HFFc6 (cell line): ENCODE measurements at regions not wholly inside any gene's neighbourhood (a gene's known extent, or its start where the extent isn't known, plus 50 kb on each side); places are given as distances from the start of the nearest gene placed in this dataset.

ENCODE experiments used
- DNase-seq: peaks from one replicate; pipeline ENCODE4 v3.0.0-alpha.2; 2018
- H3K27ac Mint-ChIP-seq: 2 replicates; pipeline ENCODE4 v1.8.0; 2020; ENCODE audit warnings: mild to moderate bottlenecking, mixed read lengths
- H3K27me3 Mint-ChIP-seq: 2 replicates; pipeline ENCODE4 v1.8.0; 2021; ENCODE audit warnings: mild to moderate bottlenecking, moderate library complexity, mixed read lengths; ENCODE audit not compliant: insufficient read depth
- H3K36me3 Mint-ChIP-seq: 2 replicates; pipeline ENCODE4 v1.8.0; 2021; ENCODE audit warnings: low read depth, mixed read lengths
- H3K4me1 Mint-ChIP-seq: 2 replicates; pipeline ENCODE4 v1.8.0; 2020; ENCODE audit warnings: low read depth, mixed read lengths
- H3K4me3 Mint-ChIP-seq: 2 replicates; pipeline ENCODE4 v1.8.0; 2020; ENCODE audit warnings: mild to moderate bottlenecking, moderate library complexity, mixed read lengths
- H3K9me3 Mint-ChIP-seq: 2 replicates; pipeline ENCODE4 v1.8.0; 2020; ENCODE audit warnings: mild to moderate bottlenecking, mixed read lengths
- CTCF ChIP-seq: fragments of 200-600 bp; sonication (generic); IDR thresholded peaks from 2 replicates; pipeline ENCODE4 v1.5.0; 2021; ENCODE audit warnings: antibody characterized with exemption, mild to moderate bottlenecking

- no peaks in the 10 kb centered on the region for H3K36me3 Mint-ChIP-seq
- H3K4me1 Mint-ChIP-seq: no peaks in the 10 kb centered on the region
- no peaks in the 10 kb centered on the region for H3K27me3 Mint-ChIP-seq
- H3K4me3 Mint-ChIP-seq: no peak overlapping the region
- TF ChIP-seq CTCF: no peak
- H3K9me3 Mint-ChIP-seq: peaks cover 12% of the 10 kb centered on the region
- H3K27ac Mint-ChIP-seq: no peak overlapping the region
- DNase-seq: no peak
Measured at GRCh38 chr3:103660810-103661209, 1226.0 kb downstream of the ZPLD1 start.

GRCh38 chr3:103662591-103662990 is 1227.8 kb downstream of the ZPLD1 start:
- H3K4me3 Mint-ChIP-seq: no peak overlapping the region
- H3K9me3 Mint-ChIP-seq: peaks cover 12% of the 10 kb centered on the region
- TF ChIP-seq CTCF: no peak
- H3K36me3 Mint-ChIP-seq: no peaks in the 10 kb centered on the region
- H3K27ac Mint-ChIP-seq: no peak overlapping the region
- H3K27me3 Mint-ChIP-seq: no peaks in the 10 kb centered on the region
- no peaks in the 10 kb centered on the region for H3K4me1 Mint-ChIP-seq
- DNase-seq: no peak

GRCh38 chr3:103672346-103672745 is 1237.5 kb downstream of the ZPLD1 start:
- no peak overlapping the region for H3K4me3 Mint-ChIP-seq
- H3K27me3 Mint-ChIP-seq: no peaks in the 10 kb centered on the region
- no peak overlapping the region for H3K27ac Mint-ChIP-seq
- DNase-seq: no peak
- H3K4me1 Mint-ChIP-seq: no peaks in the 10 kb centered on the region
- TF ChIP-seq CTCF: no peak
- peaks cover 13% of the 10 kb centered on the region; the same call in 1 of the 2 replicates for H3K9me3 Mint-ChIP-seq
- H3K36me3 Mint-ChIP-seq: no peaks in the 10 kb centered on the region

GRCh38 chr3:103684904-103685303 is 1250.1 kb downstream of the ZPLD1 start:
- Mint-ChIP-seq H3K36me3 (no peaks in the 10 kb centered on the region), H3K27ac (no peak overlapping the region), H3K27me3 (no peaks in the 10 kb centered on the region; the same call in 1 of the 2 replicates), H3K4me1 (no peaks in the 10 kb centered on the region), H3K4me3 (no peak overlapping the region), H3K9me3 (peaks cover 26% of the 10 kb centered on the region)
- no peak for DNase-seq
- TF ChIP-seq CTCF: no peak

GRCh38 chr3:103685939-103686338 is 1251.1 kb downstream of the ZPLD1 start:
- Mint-ChIP-seq H3K27ac (no peak overlapping the region), H3K4me3 (no peak overlapping the region), H3K4me1 (no peaks in the 10 kb centered on the region), H3K36me3 (no peaks in the 10 kb centered on the region), H3K27me3 (no peaks in the 10 kb centered on the region; the same call in 1 of the 2 replicates), H3K9me3 (peaks cover 32% of the 10 kb centered on the region)
- no peak for TF ChIP-seq CTCF
- no peak for DNase-seq

GRCh38 chr3:103690536-103690935 is 1255.7 kb downstream of the ZPLD1 start:
- Mint-ChIP-seq H3K27ac (no peak overlapping the region), H3K4me1 (no peaks in the 10 kb centered on the region), H3K9me3 (peaks cover 38% of the 10 kb centered on the region), H3K27me3 (no peaks in the 10 kb centered on the region; the same call in 1 of the 2 replicates), H3K36me3 (no peaks in the 10 kb centered on the region), H3K4me3 (no peak overlapping the region)
- DNase-seq: no peak
- no peak for TF ChIP-seq CTCF
